HEK293T (cell line): ENCODE measurements at regions not wholly inside any gene's neighbourhood (a gene's known extent, or its start where the extent isn't known, plus 50 kb on each side); places are given as distances from the start of the nearest gene placed in this dataset.

Source experiments
- CTCF ChIA-PET: fragments of 350-600 bp; formaldehyde crosslinking; extraction: SDS; loops from one replicate; lab custom pipeline; 2021; ENCODE audit warnings: antibody characterized with exemption, inconsistent platforms; lab: Yijun Ruan, JAX
- POLR2A ChIA-PET: fragments of 350-600 bp; formaldehyde crosslinking; extraction: SDS; loops from one replicate; lab custom pipeline; 2020; ENCODE audit warnings: antibody characterized with exemption, inconsistent platforms; lab: Yijun Ruan, JAX
- DNase-seq: peaks from one replicate; pipeline ENCODE4 v3.0.0; 2012; ENCODE audit warnings: mixed read lengths; ENCODE audit errors: extremely low spot score
- ARNT ChIP-seq: fragments of 450-650 bp; IDR thresholded peaks from 2 replicates; pipeline ENCODE4 v1.6.1; 2017; ENCODE audit warnings: mild to moderate bottlenecking
- BHLHE40 ChIP-seq: fragments of 450-650 bp; IDR thresholded peaks from 2 replicates; pipeline ENCODE4 v1.6.1; 2016; ENCODE audit warnings: mild to moderate bottlenecking, moderate library complexity, borderline replicate concordance
- CTBP1 ChIP-seq: fragments of 450-650 bp; IDR thresholded peaks from 2 replicates; pipeline ENCODE4 v1.6.1; 2016; ENCODE audit warnings: borderline replicate concordance
- ELF4 ChIP-seq: fragments of 450-650 bp; IDR thresholded peaks from 2 replicates; pipeline ENCODE4 v1.6.1; 2017; ENCODE audit warnings: antibody characterized with exemption
- FOXA1 ChIP-seq: fragments of 450-650 bp; IDR thresholded peaks from 2 replicates; pipeline ENCODE4 v1.6.1; 2016; ENCODE audit warnings: mild to moderate bottlenecking
- FOXK2 ChIP-seq: fragments of 450-650 bp; IDR thresholded peaks from 2 replicates; pipeline ENCODE4 v1.6.1; 2016; ENCODE audit warnings: mild to moderate bottlenecking
- FOXM1 ChIP-seq: fragments of 450-650 bp; IDR thresholded peaks from 2 replicates; pipeline ENCODE4 v1.6.1; 2017; ENCODE audit warnings: mild to moderate bottlenecking, borderline replicate concordance
- HDGF ChIP-seq: fragments of 450-650 bp; IDR thresholded peaks from 2 replicates; pipeline ENCODE4 v1.6.1; 2017; ENCODE audit warnings: antibody characterized with exemption, borderline replicate concordance
- L3MBTL2 ChIP-seq: fragments of 450-650 bp; conservative IDR thresholded peaks from 2 replicates; pipeline ENCODE4 v1.6.1; 2016; ENCODE audit warnings: mild to moderate bottlenecking
- LEF1 ChIP-seq: fragments of 450-650 bp; IDR thresholded peaks from 2 replicates; pipeline ENCODE4 v1.6.1; 2017; ENCODE audit warnings: mild to moderate bottlenecking, borderline replicate concordance
- NFRKB ChIP-seq: fragments of 450-650 bp; IDR thresholded peaks from 2 replicates; pipeline ENCODE4 v1.6.1; 2016; ENCODE audit warnings: mild to moderate bottlenecking, moderate library complexity
- SP1 ChIP-seq: fragments of 450-650 bp; IDR thresholded peaks from 2 replicates; pipeline ENCODE4 v1.6.1; 2017
- SUZ12 ChIP-seq: fragments of 450-650 bp; IDR thresholded peaks from 2 replicates; pipeline ENCODE4 v1.6.1; 2016; ENCODE audit warnings: mild to moderate bottlenecking
- TARDBP ChIP-seq: fragments of 450-650 bp; IDR thresholded peaks from 2 replicates; pipeline ENCODE4 v1.6.1; 2016
- ZNF384 ChIP-seq: fragments of 450-650 bp; IDR thresholded peaks from 2 replicates; pipeline ENCODE4 v1.6.1; 2016
- TF ChIP-seq, protein P1 (sequence below): fragments of 450-650 bp; IDR thresholded peaks from 2 replicates; pipeline ENCODE4 v1.6.1; 2016

GRCh38 chr16:59783191-59783590 is 1049.1 kb upstream of the GOT2 start:
- POLR2A ChIA-PET: no interaction called here
- no peak for DNase-seq
- CTCF ChIA-PET: no interaction called here
- no peak for TF ChIP-seq SP1
- no peak for TF ChIP-seq NFRKB
- no peak for TF ChIP-seq BHLHE40
- no peak for TF ChIP-seq FOXK2
- TF ChIP-seq SUZ12: no peak
- no peak for TF ChIP-seq ZNF384
- TF ChIP-seq ELF4: no peak
- TF ChIP-seq, protein P1, sequence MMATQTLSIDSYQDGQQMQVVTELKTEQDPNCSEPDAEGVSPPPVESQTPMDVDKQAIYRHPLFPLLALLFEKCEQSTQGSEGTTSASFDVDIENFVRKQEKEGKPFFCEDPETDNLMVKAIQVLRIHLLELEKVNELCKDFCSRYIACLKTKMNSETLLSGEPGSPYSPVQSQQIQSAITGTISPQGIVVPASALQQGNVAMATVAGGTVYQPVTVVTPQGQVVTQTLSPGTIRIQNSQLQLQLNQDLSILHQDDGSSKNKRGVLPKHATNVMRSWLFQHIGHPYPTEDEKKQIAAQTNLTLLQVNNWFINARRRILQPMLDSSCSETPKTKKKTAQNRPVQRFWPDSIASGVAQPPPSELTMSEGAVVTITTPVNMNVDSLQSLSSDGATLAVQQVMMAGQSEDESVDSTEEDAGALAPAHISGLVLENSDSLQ: no peak
- no peak for TF ChIP-seq ARNT
- no peak for TF ChIP-seq FOXM1
- TF ChIP-seq LEF1: no peak
- TF ChIP-seq L3MBTL2: no peak
- TF ChIP-seq FOXA1: no peak
- no peak for TF ChIP-seq CTBP1
- no peak for TF ChIP-seq TARDBP
- no peak for TF ChIP-seq HDGF

DNA sequence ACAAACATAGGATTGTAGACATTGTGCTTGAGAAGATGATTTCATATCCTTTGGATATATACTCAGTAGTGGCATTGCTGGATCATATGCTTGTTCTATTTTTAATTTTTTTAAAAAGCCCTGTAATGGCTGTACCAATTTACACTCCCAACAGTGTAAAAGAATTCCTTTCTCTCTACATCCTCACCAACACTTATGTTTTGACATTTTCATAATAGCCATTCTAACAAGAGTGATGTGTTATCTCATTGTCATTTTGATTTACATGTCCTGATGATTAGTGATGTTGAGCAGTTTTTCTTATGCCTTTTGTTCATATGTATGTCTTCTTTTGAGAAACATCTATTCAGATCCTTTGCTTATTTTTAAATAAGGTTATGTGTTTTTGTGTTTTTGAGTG is 1039.2 kb upstream of the GOT2 start:
- TF ChIP-seq, protein P1: no peak
- TF ChIP-seq L3MBTL2: no peak
- no peak for TF ChIP-seq FOXK2
- no peak for TF ChIP-seq CTBP1
- TF ChIP-seq NFRKB: no peak
- TF ChIP-seq SP1: no peak
- no peak for TF ChIP-seq BHLHE40
- no peak for TF ChIP-seq ELF4
- TF ChIP-seq ARNT: no peak
- TF ChIP-seq TARDBP: no peak
- TF ChIP-seq FOXM1: no peak
- no peak for TF ChIP-seq SUZ12
- TF ChIP-seq ZNF384: no peak
- TF ChIP-seq LEF1: no peak
- POLR2A ChIA-PET: no interaction called here
- CTCF ChIA-PET: no interaction called here
- DNase-seq: no peak

DNA sequence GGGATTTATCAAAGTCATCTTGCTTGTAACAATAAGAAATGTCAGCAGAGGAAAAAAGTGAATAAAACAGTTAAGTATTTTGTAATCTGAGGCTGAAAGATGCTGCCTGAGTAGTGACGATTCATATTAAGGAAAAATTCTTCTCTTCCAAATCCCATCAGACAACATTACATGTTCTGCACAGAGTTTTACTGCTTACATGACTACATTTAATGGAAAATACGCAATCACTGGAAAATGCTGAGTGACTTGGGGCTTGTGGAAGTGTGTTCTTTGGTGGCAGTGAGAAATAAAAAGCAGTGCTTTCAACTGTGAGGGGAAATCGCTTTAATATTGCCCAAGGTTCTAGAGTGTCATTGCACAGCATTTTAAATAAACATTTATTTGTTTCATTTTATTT is 1025.2 kb upstream of the GOT2 start:
- ChIA-PET CTCF (no interaction called here), POLR2A (no interaction called here)
- DNase-seq: no peak
- TF ChIP-seq CTBP1 (no peak), ELF4 (no peak)

- TF ChIP-seq ZNF384 (no peak), FOXM1 (no peak)
- ChIA-PET CTCF (no interaction called here), POLR2A (no interaction called here)
- DNase-seq: no peak
These were observed 1024.7 kb upstream of the GOT2 start for GRCh38 chr16:59758848-59759247.

DNA sequence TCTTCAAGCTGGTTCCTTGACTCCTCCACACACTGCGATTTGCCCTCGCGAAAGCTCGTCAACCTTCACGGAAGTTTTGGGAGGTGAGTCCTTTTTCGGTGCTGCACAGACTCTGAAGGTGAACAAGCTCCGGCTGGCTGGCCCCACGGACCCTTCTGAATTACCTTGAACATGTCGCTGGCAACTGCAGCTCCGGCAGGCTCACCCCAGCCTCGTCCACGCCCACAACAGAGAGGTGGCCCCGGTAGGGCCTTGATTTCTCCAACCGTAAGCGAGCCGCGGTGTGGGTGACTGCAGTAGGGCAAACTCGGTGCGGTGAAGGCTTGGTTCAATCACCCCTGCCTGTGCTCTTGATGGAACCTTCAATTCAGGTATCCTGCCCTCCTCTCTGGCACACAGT is 1020.7 kb upstream of the GOT2 start:
- no peak for DNase-seq
- TF ChIP-seq FOXK2: no peak
- no peak for TF ChIP-seq L3MBTL2
- TF ChIP-seq FOXA1: no peak
- TF ChIP-seq CTBP1: no peak
- TF ChIP-seq SUZ12: no peak
- TF ChIP-seq TARDBP: no peak
- no peak for TF ChIP-seq FOXM1
- no peak for TF ChIP-seq LEF1
- no peak for TF ChIP-seq ZNF384
- TF ChIP-seq, protein P1: no peak
- no peak for TF ChIP-seq SP1
- TF ChIP-seq NFRKB: no peak
- TF ChIP-seq HDGF: no peak
- ChIA-PET CTCF (no interaction called here), POLR2A (no interaction called here)

DNA sequence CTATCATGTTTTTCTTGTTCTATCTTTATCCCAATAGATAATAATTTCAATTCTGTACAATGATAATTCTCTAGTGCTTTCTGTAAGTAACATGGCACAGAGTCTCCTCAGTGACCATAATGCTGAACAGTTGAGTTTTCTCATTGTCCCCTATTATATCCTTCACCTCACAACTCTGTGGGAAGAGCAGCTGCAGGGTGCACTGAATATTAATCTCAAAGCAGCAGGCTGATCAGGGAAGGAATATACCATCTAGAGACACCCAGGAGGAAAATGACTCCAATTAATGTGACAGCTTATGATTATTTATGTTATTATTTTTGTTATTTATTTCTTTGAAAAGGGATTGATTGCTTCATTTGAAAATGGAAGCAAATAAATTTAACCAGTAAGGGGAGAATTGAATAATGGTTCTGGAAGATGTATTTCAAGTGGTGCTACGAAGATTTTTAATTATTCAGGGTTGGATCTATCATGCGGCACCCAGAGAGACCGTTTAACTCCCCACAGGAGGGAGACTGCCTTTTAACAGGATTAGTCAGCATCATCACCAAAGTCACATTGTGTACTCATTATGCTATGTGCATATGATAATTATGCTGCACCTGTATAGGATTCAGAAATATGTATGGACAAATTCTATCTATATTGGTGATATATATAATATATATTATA is 1015.7 kb upstream of the GOT2 start:
- TF ChIP-seq BHLHE40 (no peak), NFRKB (no peak), FOXM1 (no peak), HDGF (no peak), FOXK2 (no peak), ELF4 (no peak), SUZ12 (no peak), TARDBP (no peak), L3MBTL2 (no peak), LEF1 (no peak), ARNT (no peak), SP1 (no peak), ZNF384 (no peak), FOXA1 (no peak), CTBP1 (no peak)
- TF ChIP-seq, protein P1: no peak
- CTCF ChIA-PET: no interaction called here
- no peak for DNase-seq
- POLR2A ChIA-PET: no interaction called here
